ENCODE measurements at regions not wholly inside any gene's neighbourhood (a gene's known extent, or its start where the extent isn't known, plus 50 kb on each side); places are given as distances from the start of the nearest gene placed in this dataset.
"Not testable (repeated sequence)": the region's sequence is repeated elsewhere in the genome, so short reads cannot be mapped to it uniquely, and the experiment has no call there.

DNA sequence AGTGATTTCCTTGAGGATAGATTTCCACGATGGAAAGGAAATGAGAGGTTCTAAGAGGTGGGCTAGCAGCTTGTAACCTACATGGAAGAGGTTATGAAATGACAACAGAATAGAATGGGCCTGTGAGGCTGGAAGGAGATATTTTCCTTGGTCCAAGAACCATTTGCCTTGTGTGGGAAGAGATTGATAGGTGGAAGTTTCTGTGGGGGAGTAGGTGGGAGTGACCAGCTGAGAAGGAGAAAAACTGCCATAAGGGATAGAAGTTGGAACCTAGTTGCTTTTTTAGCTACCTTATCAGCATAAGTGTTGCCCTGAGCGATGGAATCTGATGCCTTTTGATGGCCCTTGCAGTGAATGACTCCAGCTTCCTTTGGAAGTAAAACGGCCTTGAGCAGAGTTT lies 60.4 kb upstream of the NAA35 start:
- not testable (repeated sequence) for DNase-seq (ENCODE audit: low spot score)

DNA sequence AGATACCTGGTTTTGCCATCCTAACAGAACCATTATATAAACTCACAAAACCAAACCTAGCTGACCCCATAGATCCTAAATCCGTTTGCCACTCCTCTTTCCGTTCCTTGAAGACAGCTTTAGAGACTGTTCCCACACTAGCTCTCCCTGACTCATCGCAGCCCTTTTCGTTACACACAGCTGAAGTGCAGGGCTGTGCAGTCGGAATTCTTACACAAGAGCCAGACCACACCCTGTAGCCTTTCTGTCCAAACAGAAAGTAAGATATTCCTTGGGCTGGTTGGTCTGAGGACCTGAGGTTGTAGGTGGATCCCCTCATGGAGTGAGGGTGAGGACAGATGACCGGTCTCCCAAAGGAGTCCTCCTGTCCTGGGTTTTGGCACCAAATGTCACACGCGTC lies 56.7 kb upstream of the NAA35 start:
- no peak for DNase-seq (ENCODE audit: low spot score)

DNA sequence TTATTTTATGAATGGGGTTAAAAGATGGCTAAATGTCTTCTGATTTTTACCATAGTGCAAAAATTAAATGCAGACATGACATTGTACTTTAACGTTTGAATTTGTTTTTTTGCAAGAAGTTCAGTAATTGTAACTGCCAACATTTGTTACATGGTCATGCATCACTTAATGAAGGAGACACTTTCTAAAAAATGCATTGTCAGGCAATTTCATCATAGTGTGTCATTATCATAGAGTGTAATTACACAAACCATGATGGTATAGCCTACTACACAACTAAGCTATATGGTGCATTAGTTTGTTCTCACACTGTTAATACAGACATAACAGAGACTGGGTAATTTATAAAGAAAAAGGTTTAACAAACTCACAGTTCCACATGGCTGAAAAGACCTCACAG lies 50.0 kb upstream of the NAA35 start:
- DNase-seq (ENCODE audit: low spot score), result no peak

All from RKO (cell line).